Embryonic facial prominence (tissue), 1 donor: ENCODE measurements at regions not wholly inside any gene's neighbourhood (a gene's known extent, or its start where the extent isn't known, plus 50 kb on each side); places are given as distances from the start of the nearest gene placed in this dataset.

Source experiments
- DNase-seq: peaks from one replicate; pipeline ENCODE4 v3.0.0-alpha.2; 2016; ENCODE audit errors: extremely low spot score

DNA sequence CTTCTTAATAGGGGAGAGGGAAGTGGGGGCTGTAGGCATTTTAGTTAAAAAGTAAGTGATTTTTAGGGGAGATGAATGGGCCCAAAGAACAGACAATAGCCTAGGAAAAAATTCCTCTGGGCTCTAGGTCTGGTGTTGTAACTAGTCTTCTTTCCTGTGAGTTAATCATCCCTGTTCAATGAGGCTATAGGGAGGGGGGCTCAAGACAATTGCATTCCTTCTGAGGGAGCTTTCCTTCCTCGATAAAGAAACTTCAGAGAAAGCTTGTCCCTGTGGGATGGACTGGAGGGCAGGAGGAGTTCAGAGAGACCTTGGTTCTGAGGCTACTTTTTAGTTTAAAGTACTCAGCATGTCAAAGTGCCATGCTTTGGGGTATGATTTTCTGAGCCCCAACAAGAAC is 127.2 kb downstream of the BBS10 start:
- no peak for DNase-seq

DNA sequence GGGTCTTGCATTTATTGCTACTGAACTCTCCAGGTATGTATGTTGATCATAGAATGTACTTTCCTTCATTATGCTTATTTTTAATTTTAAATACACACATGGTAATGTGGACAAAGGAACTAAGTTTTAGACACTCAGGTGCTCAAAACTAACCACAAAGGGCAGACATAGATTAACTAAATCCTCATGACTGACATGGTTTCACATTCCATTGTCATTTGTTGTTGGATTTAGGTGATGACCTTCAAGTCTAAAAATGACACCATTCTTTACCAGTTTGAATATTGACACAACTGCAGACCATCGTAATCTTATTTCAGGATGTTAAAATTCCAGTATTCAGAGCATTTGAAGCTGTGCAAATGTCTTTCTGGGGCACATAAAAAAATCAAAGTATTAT is 128.4 kb downstream of the BBS10 start:
- no peak for DNase-seq

DNA sequence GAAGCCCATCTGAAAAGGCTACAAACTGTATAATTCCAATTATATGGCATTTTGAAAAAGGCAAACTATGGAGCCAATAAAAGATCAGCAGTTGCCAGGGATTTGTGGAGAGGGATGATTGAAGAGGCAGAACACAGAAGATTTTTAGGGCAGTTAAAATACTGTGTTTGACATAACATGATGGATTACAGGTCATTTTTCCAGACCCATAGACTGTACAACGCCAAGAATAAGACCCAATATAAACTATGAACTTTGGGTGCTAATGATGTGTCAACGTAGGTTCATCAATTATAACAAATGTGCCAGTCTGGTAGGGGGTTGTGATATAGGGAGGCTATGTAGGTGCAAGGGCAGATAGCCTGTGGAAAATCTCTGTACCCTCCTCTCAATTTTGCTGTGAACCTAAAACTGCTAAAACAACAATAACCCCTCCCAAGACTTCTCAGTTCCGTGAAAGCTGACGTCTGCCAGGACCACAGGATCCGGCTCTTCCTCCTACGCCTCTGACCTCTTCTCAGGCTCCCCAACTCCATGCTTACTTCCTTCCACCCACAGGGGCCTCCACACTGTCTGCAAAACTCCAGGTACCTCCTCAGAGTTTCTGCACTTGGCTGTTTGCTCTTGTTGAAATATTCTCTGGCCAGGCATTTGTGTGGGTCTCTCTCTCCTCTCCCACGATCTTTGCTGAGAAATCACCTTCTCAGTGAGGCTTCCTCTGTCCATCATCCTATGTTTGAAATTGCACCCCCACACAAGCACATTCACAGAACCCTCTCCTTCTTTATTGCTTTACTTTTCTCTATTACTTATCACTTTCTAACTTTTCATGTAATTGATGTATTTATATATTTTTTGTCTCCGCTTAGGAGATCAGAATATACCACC is 131.4 kb downstream of the BBS10 start:
- DNase-seq: no peak

GRCh38 chr12:76208129-76208528 is 123.6 kb upstream of the NAP1L1 start:
- no peak for DNase-seq

DNA sequence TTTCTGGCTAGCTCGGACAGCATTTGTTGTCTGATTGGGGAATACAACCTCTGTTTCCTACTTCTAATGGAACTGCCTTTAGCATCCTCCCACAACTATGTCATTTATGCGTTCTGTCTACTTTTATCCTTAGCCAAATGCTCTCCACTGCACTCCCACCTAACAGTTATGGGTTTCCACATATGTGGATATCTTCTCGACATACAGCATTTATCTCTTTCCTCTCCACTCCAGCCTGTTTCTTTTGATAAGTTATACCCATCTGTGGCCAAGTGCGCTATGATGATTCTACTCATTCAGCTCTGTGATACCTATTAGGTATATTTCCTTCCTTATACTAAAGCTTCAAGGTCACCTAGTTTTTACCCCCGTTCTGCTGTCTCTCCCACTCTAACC is 122.2 kb upstream of the NAP1L1 start:
- no peak for DNase-seq

GRCh38 chr12:76206039-76206676 is 121.7 kb upstream of the NAP1L1 start:
- DNase-seq: no peak

DNA sequence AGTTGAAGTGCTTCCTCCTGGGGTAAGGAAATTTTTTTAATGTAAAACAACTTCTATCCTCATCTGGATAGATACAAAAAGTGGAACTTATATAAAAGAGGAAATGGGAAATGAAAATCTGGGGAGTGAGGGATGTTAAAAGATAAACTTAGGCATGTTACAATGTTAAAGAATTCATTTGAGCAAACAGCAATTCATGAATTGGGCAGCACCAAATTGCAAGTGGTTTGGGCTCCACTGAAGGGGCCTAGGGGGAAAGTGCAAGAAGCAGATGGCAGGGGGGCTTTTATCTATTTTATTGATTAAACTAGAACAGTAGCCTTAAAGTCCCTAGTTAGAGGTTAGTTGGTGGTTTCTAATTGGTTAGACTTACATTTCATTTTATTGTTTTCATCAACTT is 118.1 kb upstream of the NAP1L1 start:
- no peak for DNase-seq

DNA sequence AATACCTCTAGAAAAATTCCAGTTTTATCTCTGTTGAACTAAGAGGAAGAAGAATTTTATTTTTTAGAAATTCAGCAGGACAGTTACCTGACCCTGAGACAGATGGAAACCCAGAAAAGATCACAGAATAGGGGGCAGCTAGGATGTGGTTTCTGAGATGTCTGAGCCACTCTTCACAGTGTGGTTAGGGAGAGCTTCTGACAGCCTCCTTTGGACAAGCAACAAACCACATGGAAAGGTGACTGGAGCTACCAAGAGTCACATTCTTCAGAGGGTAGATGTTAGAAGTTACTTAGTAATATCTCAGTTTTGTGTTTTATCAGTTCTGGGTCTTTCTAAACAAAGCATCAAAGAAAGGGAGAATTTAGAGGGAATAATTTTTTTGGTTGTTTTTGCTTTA is 117.3 kb upstream of the NAP1L1 start:
- DNase-seq: no peak

GRCh38 chr12:76201316-76201715 is 116.8 kb upstream of the NAP1L1 start:
- DNase-seq: no peak

DNA sequence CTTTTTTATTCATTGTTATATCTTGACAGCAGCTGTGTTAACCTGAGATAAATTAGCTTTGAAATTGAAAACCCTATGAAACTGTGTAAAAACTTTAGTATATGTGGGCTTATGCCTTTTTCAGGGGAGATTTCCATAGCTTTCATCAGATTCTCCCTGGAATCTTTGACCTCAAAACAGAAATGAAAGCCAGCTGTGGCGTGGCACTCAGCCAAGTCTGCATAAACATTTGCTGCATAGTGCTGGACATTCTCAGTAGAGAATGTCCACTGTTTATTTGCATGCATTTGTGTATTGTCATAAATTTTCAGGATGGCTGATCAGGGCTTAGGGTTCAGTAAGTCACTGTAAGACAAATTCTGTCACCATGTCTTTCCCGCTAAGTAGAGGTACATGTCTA is 115.3 kb upstream of the NAP1L1 start:
- DNase-seq: no peak

DNA sequence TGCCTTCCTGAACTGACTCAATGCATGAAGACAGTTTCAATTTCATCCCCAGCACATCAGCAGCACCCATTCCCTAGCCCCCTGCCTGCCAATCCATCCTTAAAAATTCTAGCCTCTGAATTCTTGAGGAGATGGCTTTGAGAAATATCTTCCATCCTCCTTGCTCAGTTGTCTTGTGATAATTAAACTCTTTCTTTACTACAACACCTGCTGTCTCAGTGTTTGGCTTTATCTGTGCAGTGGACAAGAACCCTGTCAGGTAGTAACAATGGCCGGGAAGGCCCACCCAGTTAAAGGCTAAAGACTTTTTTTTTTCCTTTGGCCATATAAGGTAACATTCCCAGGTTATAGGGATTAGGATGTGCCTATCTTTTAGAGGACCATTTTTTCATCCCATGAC is 114.4 kb upstream of the NAP1L1 start:
- DNase-seq: no peak

GRCh38 chr12:76197283-76197682 is 112.8 kb upstream of the NAP1L1 start:
- no peak for DNase-seq

DNA sequence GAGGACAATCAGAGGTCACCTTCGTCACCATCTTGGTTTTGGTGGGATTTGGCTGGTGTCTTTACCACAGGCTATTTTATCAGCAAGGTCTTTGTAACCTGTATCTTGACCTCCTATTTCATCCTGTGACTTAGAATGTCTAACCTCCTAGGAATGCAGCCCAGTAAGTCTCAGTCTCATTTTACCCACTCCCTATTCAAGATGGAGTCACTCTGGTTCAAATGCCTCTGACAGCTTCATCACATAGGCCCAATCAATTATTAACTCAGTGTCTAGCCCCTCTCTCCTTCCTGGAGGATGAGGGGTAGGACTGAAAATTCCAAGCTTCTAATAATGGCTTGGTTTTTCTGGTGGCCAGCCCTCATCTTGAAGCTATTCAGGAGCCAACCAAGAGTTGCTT is 111.4 kb upstream of the NAP1L1 start:
- DNase-seq: no peak

DNA sequence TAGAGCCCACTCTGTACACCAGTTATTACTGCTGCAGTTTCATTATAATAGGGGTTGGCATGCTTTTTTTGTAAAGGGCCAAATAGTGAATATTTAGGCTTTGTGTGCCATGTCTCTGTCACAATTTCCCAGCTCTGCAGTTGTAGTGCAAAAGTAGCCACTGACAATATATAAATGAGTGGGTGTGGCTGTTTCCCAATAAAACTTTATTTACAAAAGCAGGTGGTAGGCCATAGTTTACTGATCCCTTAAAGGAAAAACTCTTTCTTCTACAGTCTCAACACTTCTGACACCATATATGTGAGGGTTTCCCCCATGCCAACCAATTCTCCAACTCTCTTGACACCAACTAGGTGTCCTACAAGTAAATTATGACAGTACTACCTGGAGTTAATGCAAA is 110.2 kb upstream of the NAP1L1 start:
- DNase-seq: no peak

DNA sequence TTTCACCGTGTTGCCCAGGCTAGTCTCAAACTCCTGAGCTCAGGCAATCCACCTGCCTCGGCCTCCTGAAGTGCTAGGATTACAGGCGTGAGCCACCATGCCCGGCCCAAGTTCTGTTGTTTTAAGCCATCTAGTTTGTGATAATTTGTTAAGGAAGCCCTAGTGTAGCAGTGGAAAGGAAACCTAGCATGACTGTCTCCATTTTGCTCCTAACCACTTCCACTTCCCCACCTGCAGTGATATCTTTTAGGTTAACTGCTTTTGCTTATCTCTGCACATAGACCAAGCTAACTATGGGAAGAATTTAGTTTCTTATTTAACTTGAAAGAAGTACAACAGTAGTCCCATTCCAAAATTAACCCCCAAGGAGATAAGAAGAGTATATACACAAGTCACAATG is 109.5 kb upstream of the NAP1L1 start:
- no peak for DNase-seq

DNA sequence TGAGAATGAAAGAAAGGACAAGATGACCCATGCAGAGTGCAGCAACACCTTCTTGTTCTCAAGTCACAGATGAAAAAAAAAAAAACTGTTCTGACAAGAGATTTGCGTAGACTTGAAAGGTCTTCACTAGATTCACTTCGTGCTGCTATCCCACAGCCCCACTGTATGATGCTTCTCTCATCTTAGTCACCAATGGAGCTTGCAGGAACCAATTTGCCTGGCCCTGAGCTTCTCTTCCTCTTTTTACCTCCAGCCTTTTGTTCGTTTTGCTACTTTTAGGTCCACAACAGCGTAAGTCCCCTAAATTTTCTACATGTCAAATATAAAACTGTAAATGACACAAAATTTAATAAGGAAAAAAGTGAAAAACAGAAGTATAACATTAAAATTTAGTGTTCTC is 107.9 kb upstream of the NAP1L1 start:
- no peak for DNase-seq

GRCh38 chr12:76190299-76190698 is 105.8 kb upstream of the NAP1L1 start:
- DNase-seq: no peak

DNA sequence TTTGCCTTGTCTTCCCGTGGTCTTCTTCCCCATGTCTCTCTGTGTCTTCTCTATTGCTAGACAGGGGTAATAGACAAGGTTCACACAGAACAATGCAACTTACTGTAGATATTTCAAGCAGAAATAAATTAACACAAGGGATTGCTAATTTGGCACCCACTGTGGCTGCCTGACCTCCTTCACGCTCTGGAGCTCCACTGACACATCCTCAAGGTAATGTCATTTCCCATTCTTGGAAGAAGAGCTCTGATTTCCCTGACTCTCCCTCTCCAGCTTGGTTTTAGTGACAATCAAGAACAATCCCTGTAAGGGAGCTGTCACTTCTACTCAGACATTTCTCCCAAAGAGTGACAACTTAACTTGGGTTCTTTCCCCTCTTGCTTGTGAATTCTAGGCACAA is 105.4 kb upstream of the NAP1L1 start:
- DNase-seq: no peak

DNA sequence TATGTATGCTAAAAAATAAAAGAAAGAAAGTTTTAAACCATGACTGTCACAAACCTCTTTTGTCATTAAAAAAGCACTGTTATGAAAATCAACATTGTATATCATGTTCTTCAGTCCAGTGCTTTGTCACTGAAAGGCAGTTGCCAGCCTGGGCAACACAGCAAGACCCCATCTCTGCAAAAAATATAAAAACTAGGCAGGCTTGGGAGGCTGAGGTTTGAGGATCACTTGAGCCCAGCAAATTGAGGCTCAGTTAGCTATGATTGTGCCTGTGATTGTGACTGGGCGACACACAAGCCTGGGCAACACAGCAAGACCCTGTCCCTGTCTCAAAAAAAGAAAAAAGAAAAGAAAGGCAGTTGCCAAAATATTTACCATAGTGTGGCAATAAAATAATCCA is 102.7 kb upstream of the NAP1L1 start:
- DNase-seq: no peak

DNA sequence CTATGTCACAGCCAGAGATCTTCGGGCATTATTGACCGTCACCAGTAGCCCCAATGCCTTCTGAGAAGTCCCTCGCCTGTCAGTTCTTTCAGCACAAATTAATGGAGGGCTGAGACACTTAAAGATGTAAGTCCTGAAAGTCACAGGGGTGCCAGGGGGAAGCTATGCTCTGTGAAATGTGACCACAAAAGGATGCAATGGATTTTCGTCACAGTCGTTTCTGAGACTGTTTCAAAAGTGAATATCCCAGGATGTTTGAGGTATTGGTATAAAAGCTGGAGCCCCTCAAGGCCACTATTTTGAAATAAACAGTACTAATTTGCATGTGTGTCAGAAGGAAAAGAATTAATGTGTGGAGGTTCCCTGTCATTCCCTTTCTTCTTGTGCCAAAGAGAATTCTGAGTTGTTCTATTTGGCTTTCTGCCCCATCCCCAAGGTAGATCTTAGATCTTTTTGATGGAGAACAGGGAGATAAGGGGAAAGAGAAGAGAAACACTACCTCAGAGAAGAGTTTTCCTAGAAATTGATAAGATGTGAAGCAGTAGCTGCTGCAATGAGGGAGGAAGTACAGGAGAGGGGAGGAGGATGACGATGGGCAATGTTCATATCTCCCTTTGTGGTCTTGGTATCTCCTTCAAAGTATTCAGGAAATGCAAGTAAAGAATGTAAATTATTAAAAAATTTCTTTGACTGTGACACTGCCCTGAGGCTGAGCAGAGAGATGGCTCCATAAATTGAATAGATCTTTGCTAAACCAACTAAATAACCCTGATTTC is 101.8 kb upstream of the NAP1L1 start:
- no peak for DNase-seq

DNA sequence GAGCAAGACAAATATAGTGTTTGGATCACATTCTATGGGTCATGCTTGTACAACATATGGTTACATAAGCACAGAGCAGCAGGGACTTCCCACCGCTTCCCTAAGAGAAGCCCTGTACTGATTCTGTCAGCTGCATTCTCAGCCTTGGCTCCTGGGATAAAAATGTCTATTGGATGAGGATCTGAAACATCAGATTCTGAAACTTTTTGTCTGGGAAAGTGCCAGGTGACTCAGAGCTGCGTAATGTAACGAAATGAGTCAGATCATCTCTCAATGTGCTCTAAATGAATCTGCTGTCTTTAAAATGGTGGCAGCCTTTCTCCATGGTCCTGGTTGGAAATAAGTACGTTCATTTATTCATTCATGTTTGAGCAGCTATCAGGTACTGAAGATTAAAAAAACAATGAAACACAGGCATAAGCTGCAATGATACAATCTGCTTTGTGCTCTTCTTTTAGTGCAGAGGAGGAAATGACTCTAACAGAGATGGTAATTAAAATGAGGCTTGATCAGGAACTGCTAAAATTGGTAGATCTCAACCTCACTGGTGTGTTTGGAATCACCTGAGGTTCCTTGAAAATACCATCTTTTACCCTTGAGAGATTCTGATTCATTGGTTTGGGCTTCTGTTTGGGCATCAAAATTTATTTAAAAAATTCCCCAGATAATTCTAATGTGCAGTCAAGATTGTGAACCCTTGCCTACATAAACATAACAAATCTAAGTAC is 99.1 kb upstream of the NAP1L1 start:
- DNase-seq: no peak
